Bone marrow (tissue), 2 donors: ENCODE measurements at regions not wholly inside any gene's neighbourhood (a gene's known extent, or its start where the extent isn't known, plus 50 kb on each side); places are given as distances from the start of the nearest gene placed in this dataset.

Experiments
- DNase-seq, 2 donors: peaks; one replicate each; lab custom pipeline; 2025; lab: John Stamatoyannopoulos, UW

- DNase-seq: no peak
Observed at GRCh38 chr3:72436863-72437592, 411.2 kb downstream of the SHQ1 start.

GRCh38 chr3:72434296-72434695 lies 413.9 kb downstream of the SHQ1 start:
- DNase-seq: no peak

- DNase-seq: no peak
Observed at GRCh38 chr3:72432246-72432645, 416.0 kb downstream of the SHQ1 start.

GRCh38 chr3:72429589-72430353 lies 418.5 kb downstream of the SHQ1 start:
- no peak for DNase-seq

- no peak for DNase-seq
Observed at GRCh38 chr3:72428803-72429202, 419.4 kb downstream of the SHQ1 start.

GRCh38 chr3:72427624-72428023 lies 420.6 kb downstream of the SHQ1 start:
- DNase-seq: peak in 1 of 2 donors; percentile 35

GRCh38 chr3:72426618-72427397 lies 421.4 kb downstream of the SHQ1 start:
- DNase-seq: no peak

- no peak for DNase-seq
Observed at GRCh38 chr3:72423643-72424042, 424.6 kb downstream of the SHQ1 start.

GRCh38 chr3:72421786-72422185 lies 426.5 kb downstream of the SHQ1 start:
- DNase-seq: no peak

GRCh38 chr3:72421126-72421525 lies 427.1 kb downstream of the SHQ1 start:
- no peak for DNase-seq

- DNase-seq: no peak
Observed at GRCh38 chr3:72418856-72419255, 429.4 kb downstream of the SHQ1 start.

GRCh38 chr3:72418244-72418643 lies 430.0 kb downstream of the SHQ1 start:
- DNase-seq: peak in 1 of 2 donors; percentile 44

GRCh38 chr3:72414481-72415016 lies 433.7 kb downstream of the SHQ1 start:
- DNase-seq: no peak

GRCh38 chr3:72413228-72413627 lies 435.0 kb downstream of the SHQ1 start:
- DNase-seq: no peak

- DNase-seq: no peak
Observed at GRCh38 chr3:72412340-72412956, 435.8 kb downstream of the SHQ1 start.

- no peak for DNase-seq
Observed at GRCh38 chr3:72411843-72412242, 436.4 kb downstream of the SHQ1 start.

- no peak for DNase-seq
Observed at GRCh38 chr3:72411126-72411525, 437.1 kb downstream of the SHQ1 start.

- no peak for DNase-seq
Observed at GRCh38 chr3:72408983-72409779, 439.1 kb downstream of the SHQ1 start.

GRCh38 chr3:72407766-72408165 lies 440.5 kb downstream of the SHQ1 start:
- DNase-seq: no peak

GRCh38 chr3:72405943-72406566 lies 442.2 kb downstream of the SHQ1 start:
- DNase-seq: no peak
